Esophagus muscularis mucosa (tissue), 4 donors: ENCODE measurements at regions not wholly inside any gene's neighbourhood (a gene's known extent, or its start where the extent isn't known, plus 50 kb on each side); places are given as distances from the start of the nearest gene placed in this dataset.

Source experiments
- DNase-seq: peaks from one replicate; pipeline ENCODE4 v3.0.0-alpha.2; 2017; ENCODE audit errors: extremely low spot score
- H3K27ac ChIP-seq, 4 donors: fragments of 200-600 bp; sonication (generic); replicated peaks in 1 of 4; 1 replicate in 3 of 4; 2 replicates in 1 of 4; pipeline ENCODE4 v1.5.1; 2016 to 2019; ENCODE audit warnings: mild to moderate bottlenecking in 1 of 4
- H3K27me3 ChIP-seq, 4 donors: fragments of 200-600 bp; sonication (generic); one replicate each; pipeline versions ENCODE4 v1.5.1 to v1.6.0; 2016 to 2019
- H3K36me3 ChIP-seq, 4 donors: fragments of 200-600 bp; sonication (generic); one replicate each; pipeline ENCODE4 v1.5.1; 2016 to 2019
- H3K4me1 ChIP-seq, 4 donors: fragments of 200-600 bp; sonication (generic); one replicate each; pipeline ENCODE4 v1.5.1; 2016 to 2019
- H3K4me3 ChIP-seq, 4 donors: fragments of 200-600 bp; sonication (generic); 1 replicate in 2 of 4; 2 replicates in 2 of 4; pipeline ENCODE4 v1.5.1; 2016 to 2019; ENCODE audit warnings: mild to moderate bottlenecking in 4 of 4, moderate library complexity in 1 of 4
- H3K9me3 ChIP-seq, 4 donors: fragments of 200-600 bp; sonication (generic); 1 replicate in 3 of 4; 2 replicates in 1 of 4; pipeline ENCODE4 v1.5.1; 2016 to 2019
- CTCF ChIP-seq, 3 experiments: fragments of 200-600 bp in 2 of 3; fragments of 450-650 bp in 1 of 3; sonication (generic) in 2 of 3; IDR thresholded peaks; one replicate each; pipeline ENCODE4 v1.5.1; 2017 to 2019; ENCODE audit warnings: antibody characterized with exemption in 3 of 3, mild to moderate bottlenecking in 2 of 3, moderate library complexity in 1 of 3
- EP300 ChIP-seq: sonication (generic); formaldehyde crosslinking; IDR thresholded peaks from one replicate; pipeline ENCODE4 v1.6.1; 2017; ENCODE audit warnings: antibody characterized with exemption
- POLR2A ChIP-seq: fragments of 450-650 bp; IDR thresholded peaks from one replicate; pipeline ENCODE4 v1.6.1; 2017; ENCODE audit warnings: antibody characterized with exemption, moderate library complexity, mild to moderate bottlenecking, low read depth
- POLR2AphosphoS5 ChIP-seq, 2 donors: sonication (generic); formaldehyde crosslinking; IDR thresholded peaks; one replicate each; pipeline ENCODE4 v1.6.1; 2017; ENCODE audit warnings: antibody characterized with exemption in 2 of 2
- WGBS: methylation state at CpG from one replicate; pipeline ENCODE4 v1.1.5; 2018; 5-methylcytosine and 5-hydroxymethylcytosine counted together
- intact Hi-C: fragments of 100-400 bp; cut with DNase I; formaldehyde crosslinking; loops from one replicate; pipeline ENCODE4 v1.15.1; 2023

- no peak overlapping the region for H3K4me3 ChIP-seq
- no peaks in the 10 kb centered on the region for H3K9me3 ChIP-seq
- H3K27ac ChIP-seq, result no peak overlapping the region
- no peaks in the 10 kb centered on the region for H3K4me1 ChIP-seq
- H3K36me3 ChIP-seq, result no peaks in the 10 kb centered on the region
- TF ChIP-seq EP300 (no peak), CTCF (IDR thresholded peaks at IDR 0.05) (no peak), POLR2AphosphoS5 (IDR thresholded peaks at IDR 0.05) (no peak), POLR2A (no peak)
- no peaks in the 10 kb centered on the region for H3K27me3 ChIP-seq
- whole genome bisulfite sequencing, result 76% methylated on average over 3 of the region's 3 CpGs
- intact Hi-C loops, result no loop called here
- no peak for DNase-seq
Observed at GRCh38 chr6:66210964-66211363, 503.9 kb upstream of the EYS start.

- DNase-seq, result no peak
- H3K36me3 ChIP-seq, result no peaks in the 10 kb centered on the region
- TF ChIP-seq POLR2A (no peak), EP300 (no peak), CTCF (IDR thresholded peaks at IDR 0.05) (no peak), POLR2AphosphoS5 (IDR thresholded peaks at IDR 0.05) (no peak)
- H3K4me3 ChIP-seq, result no peak overlapping the region
- no peaks in the 10 kb centered on the region for H3K4me1 ChIP-seq
- no peaks in the 10 kb centered on the region for H3K27me3 ChIP-seq
- intact Hi-C loops, result no loop called here
- no peak overlapping the region for H3K27ac ChIP-seq
- 71% methylated on average over 2 of the region's 2 CpGs for WGBS
- H3K9me3 ChIP-seq, result no peaks in the 10 kb centered on the region
Observed at GRCh38 chr6:66200390-66200789, 493.4 kb upstream of the EYS start.

- H3K4me1 ChIP-seq, result no peaks in the 10 kb centered on the region
- no peak overlapping the region for H3K27ac ChIP-seq
- H3K4me3 ChIP-seq, result no peak overlapping the region
- TF ChIP-seq CTCF (IDR thresholded peaks at IDR 0.05) (no peak), POLR2AphosphoS5 (IDR thresholded peaks at IDR 0.05) (no peak), POLR2A (no peak), EP300 (no peak)
- no peaks in the 10 kb centered on the region for H3K36me3 ChIP-seq
- H3K27me3 ChIP-seq, result no peaks in the 10 kb centered on the region
- DNase-seq, result no peak
- no peaks in the 10 kb centered on the region for H3K9me3 ChIP-seq
- intact Hi-C loops, result no loop called here
- 98% methylated on average over 2 of the region's 2 CpGs for WGBS
Observed at GRCh38 chr6:66199171-66199570, 492.1 kb upstream of the EYS start.

- no peak overlapping the region for H3K4me3 ChIP-seq
- no peaks in the 10 kb centered on the region for H3K27me3 ChIP-seq
- no peaks in the 10 kb centered on the region for H3K36me3 ChIP-seq
- WGBS, result 71% methylated on average over 7 of the region's 7 CpGs
- no peak overlapping the region for H3K27ac ChIP-seq
- intact Hi-C loops, result no loop called here
- no peak for DNase-seq
- H3K4me1 ChIP-seq, result no peaks in the 10 kb centered on the region
- no peaks in the 10 kb centered on the region for H3K9me3 ChIP-seq
- no peak for TF ChIP-seq EP300
- no peak for TF ChIP-seq POLR2A
- TF ChIP-seq POLR2AphosphoS5 (IDR thresholded peaks at IDR 0.05), result no peak
- no peak for TF ChIP-seq CTCF (IDR thresholded peaks at IDR 0.05)
Observed at GRCh38 chr6:66198062-66198624, 491.1 kb upstream of the EYS start.

- WGBS, result 76% methylated on average over 5 of the region's 5 CpGs
- TF ChIP-seq POLR2AphosphoS5 (IDR thresholded peaks at IDR 0.05) (no peak), CTCF (IDR thresholded peaks at IDR 0.05) (no peak), POLR2A (no peak), EP300 (no peak)
Observed at GRCh38 chr6:66190858-66191257, 483.8 kb upstream of the EYS start.

More at GRCh38 chr6:66190858-66191257, 483.8 kb upstream of the EYS start:
- intact Hi-C loops, result no loop called here
- Histone ChIP-seq H3K36me3 (no peaks in the 10 kb centered on the region), H3K4me1 (no peaks in the 10 kb centered on the region), H3K9me3 (no peaks in the 10 kb centered on the region), H3K27ac (no peak overlapping the region), H3K27me3 (no peaks in the 10 kb centered on the region), H3K4me3 (no peak overlapping the region)
- no peak for DNase-seq
